AG08395 (cell line): ENCODE measurements at regions not wholly inside any gene's neighbourhood (a gene's known extent, or its start where the extent isn't known, plus 50 kb on each side); places are given as distances from the start of the nearest gene placed in this dataset.

Source experiments
- DNase-seq: peaks from one replicate; pipeline ENCODE4 v3.0.0; 2012; ENCODE audit warnings: mixed read lengths, low spot score

DNA sequence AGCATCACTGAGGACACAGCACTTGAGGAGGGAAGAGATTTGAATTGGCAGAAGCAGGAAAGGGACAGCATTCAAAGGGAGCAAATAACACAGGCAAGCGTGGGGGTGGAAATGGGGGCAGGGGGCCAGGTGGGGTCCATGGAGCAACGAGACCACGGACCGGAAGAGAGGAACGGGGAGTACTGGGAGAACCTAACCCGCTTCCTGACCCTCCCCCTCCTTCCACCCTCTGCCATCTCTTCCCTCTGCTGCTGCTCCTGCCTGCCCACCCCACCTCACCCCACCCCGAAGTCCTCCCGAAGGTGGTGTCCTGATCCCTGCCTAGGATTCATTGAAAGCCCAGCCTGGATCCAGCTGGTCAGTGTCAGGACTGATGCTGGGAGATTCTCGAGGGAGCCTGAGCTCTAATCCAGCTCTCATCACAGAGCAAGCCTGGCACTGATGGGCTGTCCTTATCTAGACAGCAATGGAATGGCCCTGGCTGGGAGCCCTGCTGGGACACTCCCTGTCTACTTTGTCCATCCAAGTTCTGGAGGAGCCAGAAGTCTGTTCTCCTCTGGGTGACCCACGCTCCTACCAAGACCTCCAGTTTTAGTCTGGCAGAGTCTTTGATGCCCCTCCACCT, 105.0 kb downstream of the TRIM29 start:
- DNase-seq, result no peak

DNA sequence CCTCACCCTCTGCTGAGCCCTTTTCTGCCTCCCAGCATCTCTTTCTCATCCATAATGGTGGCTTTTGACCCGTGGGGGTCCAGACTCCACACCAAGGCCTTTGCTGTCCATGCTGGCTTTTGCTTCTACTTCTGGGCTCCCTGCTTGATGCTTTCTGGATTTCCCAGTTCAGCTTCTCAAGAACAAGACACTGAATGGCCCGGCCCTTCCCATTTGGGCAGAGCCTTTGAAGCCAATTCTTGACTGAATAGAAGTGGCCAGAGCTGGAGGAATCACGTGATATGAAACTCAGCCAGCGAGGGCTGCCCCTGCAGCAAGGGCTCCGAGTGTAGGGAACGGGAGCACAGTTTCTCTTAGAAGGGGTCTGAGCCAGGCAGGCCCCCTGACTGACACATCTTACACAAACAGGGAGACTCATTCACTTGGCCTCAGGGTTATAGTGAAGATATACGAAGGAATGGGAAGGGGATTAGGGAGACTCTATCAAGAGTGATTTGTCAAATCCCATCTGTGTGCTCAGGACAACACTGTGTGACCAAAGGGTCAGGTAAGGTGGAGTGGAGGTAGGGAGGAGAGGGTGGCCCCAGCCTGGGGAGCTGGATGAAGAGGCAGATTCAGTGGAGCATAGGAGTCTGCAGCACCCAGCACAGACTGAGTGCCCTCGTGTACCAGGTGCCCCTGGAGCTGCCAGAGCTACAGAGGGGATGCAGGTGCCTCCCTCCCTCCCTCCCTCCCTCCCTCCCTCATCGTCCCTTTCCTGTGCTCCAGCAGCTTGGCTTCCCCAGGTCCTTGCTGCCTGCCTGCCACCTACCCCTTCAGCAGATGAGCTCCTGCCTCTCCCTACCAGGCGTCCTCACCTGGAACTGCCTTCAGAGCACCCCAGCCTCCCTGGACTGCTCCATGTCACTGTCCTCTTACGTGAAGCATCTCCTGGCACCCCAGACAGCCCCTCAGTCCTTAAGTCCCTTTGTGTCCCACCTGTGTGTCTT, 106.0 kb downstream of the TRIM29 start:
- DNase-seq, result no peak

DNA sequence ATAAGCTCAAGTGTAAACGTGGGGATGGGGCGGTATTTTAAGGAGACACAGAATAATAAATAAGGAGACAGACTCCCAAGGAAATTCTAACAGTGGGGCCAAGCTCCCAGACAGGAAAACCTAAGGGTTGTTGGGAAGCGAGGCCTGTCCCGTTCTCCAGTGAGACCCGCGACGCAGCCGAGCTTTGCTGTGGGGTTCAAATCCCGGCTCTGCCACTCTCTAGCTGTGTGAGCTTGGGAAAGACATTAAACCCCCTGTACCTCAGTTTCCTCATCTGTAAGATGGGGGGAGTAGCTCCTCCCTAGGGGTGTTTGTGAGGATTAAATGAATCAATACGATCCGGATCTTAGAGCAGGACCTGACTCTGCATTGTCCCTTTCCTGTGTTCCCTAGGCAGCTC, 106.8 kb downstream of the TRIM29 start:
- DNase-seq, result no peak

GRCh38 chr11:120030411-120030810, 107.5 kb downstream of the TRIM29 start:
- no peak for DNase-seq

DNA sequence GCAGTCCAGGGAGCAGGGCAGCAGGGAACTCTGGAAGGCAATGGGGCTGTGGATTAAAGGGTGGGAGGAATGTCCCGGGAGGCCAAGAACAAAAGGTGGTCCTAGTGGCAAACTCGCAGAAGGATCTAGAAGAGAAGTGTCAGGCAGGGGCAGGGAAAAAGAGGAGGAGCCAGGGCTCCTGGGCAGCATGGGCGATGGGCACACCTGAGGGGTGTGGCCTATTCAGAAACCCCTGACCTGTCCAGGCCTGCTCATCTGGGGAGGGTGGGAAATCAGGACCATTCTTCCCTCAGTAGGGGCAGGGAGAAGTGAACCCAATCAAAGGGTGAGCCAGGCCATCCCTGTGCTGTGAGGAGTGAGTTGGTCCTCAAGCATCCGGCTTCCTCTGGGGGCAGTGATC, 108.6 kb downstream of the TRIM29 start:
- DNase-seq, result no peak

DNA sequence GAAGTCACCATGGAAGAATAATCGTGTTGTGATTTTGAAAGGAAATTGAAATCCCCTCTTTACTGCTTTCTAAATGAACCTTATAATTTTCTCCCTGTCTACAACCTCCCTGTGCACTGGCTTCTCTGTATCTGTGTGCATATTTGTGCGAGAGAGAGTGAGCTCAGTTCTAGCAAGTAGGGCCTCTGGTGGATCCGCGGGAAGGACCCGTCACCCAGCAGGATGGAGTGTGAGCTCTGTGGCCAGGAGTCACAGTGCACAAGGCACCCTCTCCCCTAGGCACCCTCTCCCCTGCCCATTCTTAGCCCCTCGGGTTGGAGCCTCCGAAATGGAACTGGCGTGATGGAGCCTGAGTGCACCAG, 109.0 kb downstream of the TRIM29 start:
- DNase-seq, result no peak

GRCh38 chr11:120028181-120028896, 109.6 kb downstream of the TRIM29 start:
- no peak for DNase-seq

GRCh38 chr11:120027546-120028180, 110.2 kb downstream of the TRIM29 start:
- no peak for DNase-seq

DNA sequence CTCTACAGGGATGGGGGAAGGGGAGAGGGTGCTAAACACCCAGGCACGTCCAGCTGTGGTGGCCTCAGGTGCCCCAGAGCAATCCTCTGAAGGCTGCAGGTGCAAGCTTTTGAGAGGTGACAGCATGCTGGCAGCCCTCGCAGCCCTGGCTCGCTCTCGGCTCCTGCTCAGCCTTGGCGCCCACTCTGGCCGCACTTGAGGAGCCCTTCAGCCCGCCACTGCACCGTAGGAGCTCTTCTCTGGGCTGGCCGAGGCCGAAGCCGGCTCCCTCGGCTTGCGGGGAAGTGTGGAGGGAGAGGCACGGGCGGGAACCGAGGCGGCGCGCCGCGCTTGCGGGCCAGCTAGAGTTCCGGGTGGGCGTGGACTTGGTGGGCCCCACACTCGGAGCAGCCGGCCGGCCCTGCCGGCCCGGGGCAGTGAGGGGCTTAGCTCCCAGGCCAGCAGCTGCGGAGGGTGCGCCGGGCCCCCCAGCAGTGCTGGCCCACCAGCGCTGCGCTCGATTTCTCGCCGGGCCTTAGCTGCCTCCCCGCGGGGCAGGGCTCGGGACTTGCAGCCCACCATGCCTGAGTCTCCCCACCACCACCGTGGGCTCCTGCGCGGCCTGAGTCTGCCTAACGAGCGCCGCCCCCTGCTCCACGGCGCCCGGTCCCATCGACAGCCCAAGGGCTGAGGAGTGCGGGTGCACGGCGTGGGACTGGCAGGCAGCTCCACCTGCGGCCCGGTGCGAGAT, 112.1 kb downstream of the TRIM29 start:
- DNase-seq, result no peak

- no peak for DNase-seq
Observed at GRCh38 chr11:120024586-120024985, 113.3 kb downstream of the TRIM29 start.

GRCh38 chr11:120024046-120024445, 113.9 kb downstream of the TRIM29 start:
- no peak for DNase-seq

DNA sequence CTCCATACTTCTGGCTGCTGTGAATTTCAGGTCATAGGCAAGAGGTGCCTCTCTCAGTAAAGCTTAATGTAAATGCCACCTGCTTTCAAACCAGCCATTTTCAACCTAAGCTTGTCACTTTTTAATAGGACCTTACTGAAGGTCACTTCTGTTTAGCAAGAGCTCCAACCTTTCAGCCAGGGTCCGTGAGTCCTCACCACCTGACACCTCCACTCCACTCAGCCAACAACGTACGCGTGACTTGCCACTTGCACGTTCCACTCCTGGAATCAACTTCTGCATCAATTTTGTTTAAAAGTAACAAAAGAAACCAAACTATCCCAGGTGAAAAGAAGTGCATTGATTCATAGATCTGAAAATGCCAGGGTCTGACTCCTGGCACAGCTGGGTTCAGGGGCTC, 114.4 kb downstream of the TRIM29 start:
- no peak for DNase-seq

GRCh38 chr11:120023120-120023519, 114.8 kb downstream of the TRIM29 start:
- DNase-seq, result no peak

- no peak for DNase-seq
Observed at GRCh38 chr11:120022617-120023016, 115.3 kb downstream of the TRIM29 start.

DNA sequence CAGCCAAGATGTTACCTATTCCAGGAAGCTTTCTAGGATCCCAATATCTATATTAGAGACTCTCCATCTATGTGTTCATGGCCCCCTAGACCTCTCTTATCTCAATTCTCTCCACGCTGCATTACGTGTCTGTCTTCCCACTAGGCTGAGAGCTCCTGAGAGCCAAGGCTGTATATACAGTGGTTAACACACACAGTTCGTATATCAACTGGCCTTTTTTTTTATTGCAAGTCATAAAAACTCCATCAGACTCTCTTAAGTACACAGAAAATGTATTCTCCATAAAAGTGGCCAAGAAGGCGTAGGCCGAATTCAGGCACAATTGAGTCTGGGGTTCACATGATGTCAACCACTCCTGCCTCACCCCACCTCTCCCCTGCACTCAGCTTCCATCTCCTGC, 115.9 kb downstream of the TRIM29 start:
- DNase-seq, result no peak

DNA sequence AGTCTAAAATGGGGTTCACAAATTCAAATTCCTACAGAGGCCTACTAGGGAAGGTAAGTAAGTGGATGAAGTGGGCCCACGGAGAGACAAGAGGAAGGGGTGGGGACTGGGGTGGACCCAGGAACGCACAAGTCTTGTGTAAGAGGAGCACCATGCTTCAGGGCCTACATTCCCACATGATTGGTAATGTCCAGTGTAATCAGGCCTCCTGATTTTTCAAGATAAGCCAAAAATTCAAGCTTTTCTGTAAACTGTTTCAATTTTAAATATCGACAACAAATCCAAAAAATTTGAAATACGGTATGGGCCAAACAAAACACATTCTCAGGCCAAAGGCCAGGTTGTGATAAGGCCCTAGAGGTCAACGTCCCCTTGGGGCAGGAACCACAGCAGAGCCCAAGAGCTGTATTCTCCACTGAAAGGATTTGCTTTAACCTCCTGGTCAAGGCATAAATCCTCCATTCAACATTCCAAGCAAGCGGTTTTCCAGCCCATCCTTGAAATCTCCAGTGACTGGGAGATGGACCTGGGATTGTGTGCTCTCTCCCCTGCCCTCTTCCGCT, 116.4 kb downstream of the TRIM29 start:
- no peak for DNase-seq

GRCh38 chr11:120020981-120021380, 116.9 kb downstream of the TRIM29 start:
- no peak for DNase-seq

- no peak for DNase-seq
Observed at GRCh38 chr11:120020486-120020885, 117.4 kb downstream of the TRIM29 start.

GRCh38 chr11:120019191-120019590, 118.7 kb downstream of the TRIM29 start:
- DNase-seq, result no peak

- no peak for DNase-seq
Observed at GRCh38 chr11:120017582-120018150, 120.2 kb downstream of the TRIM29 start.
